Transverse colon (tissue), 4 donors: ENCODE measurements at regions not wholly inside any gene's neighbourhood (a gene's known extent, or its start where the extent isn't known, plus 50 kb on each side); places are given as distances from the start of the nearest gene placed in this dataset.
"Not testable (repeated sequence)": the region's sequence is repeated elsewhere in the genome, so short reads cannot be mapped to it uniquely, and the experiment has no call there.

ENCODE experiments used
- DNase-seq: peaks from one replicate; pipeline ENCODE4 v3.0.0-alpha.2; 2019
- H3K27ac ChIP-seq, 4 donors: fragments of 200-600 bp; sonication (generic); 2 replicates each; pipeline ENCODE4 v1.5.1; 2016 to 2018; ENCODE audit warnings: inconsistent platforms in 4 of 4
- H3K27me3 ChIP-seq: fragments of 200-600 bp; sonication (generic); 2 replicates; pipeline ENCODE4 v1.5.1; 2017; ENCODE audit warnings: inconsistent platforms
- H3K36me3 ChIP-seq, 4 donors: fragments of 200-600 bp; sonication (generic); 2 replicates each; pipeline ENCODE4 v1.5.1; 2017 to 2019; ENCODE audit warnings: inconsistent platforms in 4 of 4
- H3K4me1 ChIP-seq, 4 donors: fragments of 200-600 bp; sonication (generic); 2 replicates each; pipeline ENCODE4 v1.5.1; 2017 to 2020; ENCODE audit warnings: inconsistent platforms in 4 of 4
- H3K4me3 ChIP-seq, 4 donors: fragments of 200-600 bp; sonication (generic); 1 replicate in 1 of 4; 2 replicates in 3 of 4; pipeline versions ENCODE4 v1.5.1 to v1.6.1; 2017 to 2019; ENCODE audit warnings: inconsistent platforms in 4 of 4
- H3K9me3 ChIP-seq, 2 donors: fragments of 200-600 bp; sonication (generic); 2 replicates each; pipeline ENCODE4 v1.5.1; 2017 to 2019; ENCODE audit warnings: inconsistent platforms in 2 of 2
- EP300 ChIP-seq: sonication (generic); formaldehyde crosslinking; IDR thresholded peaks from one replicate; pipeline ENCODE4 v1.6.1; 2017; ENCODE audit warnings: antibody characterized with exemption, low read depth
- POLR2A ChIP-seq: fragments of 450-650 bp; IDR thresholded peaks from one replicate; pipeline ENCODE4 v1.6.1; 2016; ENCODE audit warnings: antibody characterized with exemption, mild to moderate bottlenecking, moderate library complexity
- POLR2AphosphoS5 ChIP-seq, 3 donors: sonication (generic); formaldehyde crosslinking; IDR thresholded peaks; one replicate each; pipeline ENCODE4 v1.6.1; 2016; ENCODE audit warnings: antibody characterized with exemption in 3 of 3
- WGBS, 2 donors: methylation state at CpG; one replicate each; pipeline ENCODE4 v1.1.5; 2018; ENCODE audit warnings: low coverage in 1 of 2; 5-methylcytosine and 5-hydroxymethylcytosine counted together
- in situ Hi-C, 4 donors: fragments of 200-750 bp; cut with MboI; loops; one replicate each; pipeline versions ENCODE4 v1.15.0 to v1.15.1; 2017; ENCODE audit warnings: low sequenced_read_pairs in 3 of 4, low pct_ligation_motif_present in 1 of 4, low pct_unique_long_range_greater_than_20kb in 1 of 4
- intact Hi-C: fragments of 100-400 bp; cut with DNase I; formaldehyde crosslinking; loops from one replicate; pipeline ENCODE4 v1.15.1; 2023; ENCODE audit warnings: low total_unique reads
- TF ChIP-seq, protein P1 (sequence below), 5 experiments: fragments of 200-600 bp in 3 of 5; fragments of 450-650 bp in 2 of 5; sonication (generic) in 3 of 5; IDR thresholded peaks; 1 replicate in 2 of 5; 2 replicates in 3 of 5; pipeline ENCODE4 v1.5.1; 2016 to 2017; ENCODE audit warnings: antibody characterized with exemption in 5 of 5, inconsistent platforms in 3 of 5, mild to moderate bottlenecking in 2 of 5, moderate library complexity in 1 of 5

DNA sequence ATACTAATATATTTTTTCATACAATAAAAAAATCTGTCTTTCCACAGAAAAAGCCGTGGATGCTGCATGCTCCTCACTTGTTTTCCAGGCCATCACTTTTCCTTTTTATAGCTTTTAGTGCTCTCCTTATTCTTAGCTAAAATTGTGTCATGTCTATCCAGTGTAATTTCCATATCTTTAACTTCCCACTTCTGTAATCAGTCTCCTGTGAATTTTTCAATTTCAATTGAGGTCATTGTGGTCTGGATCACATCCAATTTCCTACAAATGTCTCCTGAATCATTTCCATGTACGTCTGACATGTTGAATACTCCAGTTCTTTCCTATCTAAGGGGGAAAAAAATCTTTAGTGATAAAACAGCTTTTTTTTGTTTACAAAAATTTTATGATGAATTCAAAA is 838.2 kb upstream of the B3GALT2 start:
- in situ Hi-C loops, result no loop called here
- no peaks in the 10 kb centered on the region for H3K4me1 ChIP-seq

DNA sequence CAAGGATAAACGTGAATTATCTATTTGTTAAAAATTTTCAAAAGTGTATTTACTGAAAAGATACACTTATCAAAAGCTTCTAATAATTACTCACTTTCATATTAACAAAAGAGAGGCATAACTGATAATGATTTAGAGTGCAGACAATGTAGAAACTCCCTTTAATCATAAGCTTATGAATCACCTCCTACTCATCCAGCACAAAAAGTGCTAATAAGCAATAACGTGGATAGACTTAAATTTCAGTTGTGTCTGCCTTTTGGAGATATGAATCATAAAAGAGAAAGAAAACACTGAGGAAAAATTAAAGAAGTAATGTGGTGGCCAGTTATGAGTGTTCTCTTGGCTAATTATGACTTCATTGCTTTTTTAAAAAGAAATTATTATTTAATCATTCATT is 827.6 kb upstream of the B3GALT2 start:
- H3K4me3 ChIP-seq, result no peak overlapping the region
- TF ChIP-seq POLR2AphosphoS5 (IDR thresholded peaks at IDR 0.05) (no peak), EP300 (no peak), POLR2A (no peak)
- TF ChIP-seq, protein P1, sequence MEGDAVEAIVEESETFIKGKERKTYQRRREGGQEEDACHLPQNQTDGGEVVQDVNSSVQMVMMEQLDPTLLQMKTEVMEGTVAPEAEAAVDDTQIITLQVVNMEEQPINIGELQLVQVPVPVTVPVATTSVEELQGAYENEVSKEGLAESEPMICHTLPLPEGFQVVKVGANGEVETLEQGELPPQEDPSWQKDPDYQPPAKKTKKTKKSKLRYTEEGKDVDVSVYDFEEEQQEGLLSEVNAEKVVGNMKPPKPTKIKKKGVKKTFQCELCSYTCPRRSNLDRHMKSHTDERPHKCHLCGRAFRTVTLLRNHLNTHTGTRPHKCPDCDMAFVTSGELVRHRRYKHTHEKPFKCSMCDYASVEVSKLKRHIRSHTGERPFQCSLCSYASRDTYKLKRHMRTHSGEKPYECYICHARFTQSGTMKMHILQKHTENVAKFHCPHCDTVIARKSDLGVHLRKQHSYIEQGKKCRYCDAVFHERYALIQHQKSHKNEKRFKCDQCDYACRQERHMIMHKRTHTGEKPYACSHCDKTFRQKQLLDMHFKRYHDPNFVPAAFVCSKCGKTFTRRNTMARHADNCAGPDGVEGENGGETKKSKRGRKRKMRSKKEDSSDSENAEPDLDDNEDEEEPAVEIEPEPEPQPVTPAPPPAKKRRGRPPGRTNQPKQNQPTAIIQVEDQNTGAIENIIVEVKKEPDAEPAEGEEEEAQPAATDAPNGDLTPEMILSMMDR (IDR thresholded peaks at IDR 0.05), result no peak
- no peaks in the 10 kb centered on the region for H3K36me3 ChIP-seq
- in situ Hi-C loops, result no loop called here
- H3K4me1 ChIP-seq, result no peaks in the 10 kb centered on the region
- H3K9me3 ChIP-seq, result no peaks in the 10 kb centered on the region
- no peak for DNase-seq
- H3K27me3 ChIP-seq, result no peaks in the 10 kb centered on the region
- H3K27ac ChIP-seq, result no peak overlapping the region
- WGBS, 2 donors, result 65 to 72% methylated on average over 2 of the region's 2 CpGs
- intact Hi-C loops, result no loop called here

More for the DNA sequence above, 838.2 kb upstream of the B3GALT2 start:
- no peak for DNase-seq
- 50 to 56% methylated on average over 2 of the region's 2 CpGs for WGBS, 2 donors
- Histone ChIP-seq H3K27me3 (no peaks in the 10 kb centered on the region), H3K9me3 (no peaks in the 10 kb centered on the region), H3K27ac (no peak overlapping the region), H3K36me3 (no peaks in the 10 kb centered on the region), H3K4me3 (no peak overlapping the region)
- intact Hi-C loops, result no loop called here
- no peak for TF ChIP-seq POLR2A
- no peak for TF ChIP-seq POLR2AphosphoS5 (IDR thresholded peaks at IDR 0.05)
- no peak for TF ChIP-seq EP300
- TF ChIP-seq, protein P1 (IDR thresholded peaks at IDR 0.05), result no peak

GRCh38 chr1:194013561-194013960 is 827.1 kb upstream of the B3GALT2 start:
- intact Hi-C loops (no loop called here), in situ Hi-C loops (no loop called here)
- Histone ChIP-seq H3K36me3 (no peaks in the 10 kb centered on the region), H3K4me1 (no peaks in the 10 kb centered on the region), H3K9me3 (no peaks in the 10 kb centered on the region), H3K27me3 (no peaks in the 10 kb centered on the region), H3K27ac (no peak overlapping the region), H3K4me3 (no peak overlapping the region)
- DNase-seq, result no peak
- 69 to 71% methylated on average over 2 of the region's 2 CpGs for WGBS, 2 donors
- TF ChIP-seq POLR2AphosphoS5 (IDR thresholded peaks at IDR 0.05), result no peak
- TF ChIP-seq EP300, result no peak
- TF ChIP-seq, protein P1 (IDR thresholded peaks at IDR 0.05), result no peak

DNA sequence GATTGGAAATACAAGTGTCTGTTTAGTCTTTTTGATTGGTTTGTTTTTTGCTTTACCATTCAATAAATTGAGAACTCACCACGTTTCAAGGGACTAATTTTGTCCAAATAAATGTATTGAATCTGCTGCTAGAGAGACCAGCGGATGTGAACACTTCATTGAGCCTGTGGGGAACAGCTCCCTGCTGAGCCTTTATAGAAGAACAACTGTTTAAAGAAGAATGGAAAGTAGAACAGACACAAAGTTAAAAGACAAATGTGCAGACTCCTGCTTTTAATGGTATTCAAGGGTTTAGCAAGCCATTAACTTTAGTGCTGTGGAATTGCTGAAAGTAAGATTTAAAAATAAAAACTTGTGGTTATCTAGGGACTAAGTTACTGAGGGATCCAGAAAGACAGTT is 817.7 kb upstream of the B3GALT2 start:
- intact Hi-C loops (no loop called here), in situ Hi-C loops (no loop called here)
- no peaks in the 10 kb centered on the region for H3K36me3 ChIP-seq
- TF ChIP-seq, protein P1 (IDR thresholded peaks at IDR 0.05), result no peak
- TF ChIP-seq POLR2AphosphoS5 (IDR thresholded peaks at IDR 0.05), result no peak
- no peak for TF ChIP-seq POLR2A
- no peak for TF ChIP-seq EP300
- H3K9me3 ChIP-seq, result no peaks in the 10 kb centered on the region
- 47 to 67% methylated on average over 2 of the region's 2 CpGs for WGBS, 2 donors
- H3K4me1 ChIP-seq, result no peaks in the 10 kb centered on the region
- no peak overlapping the region for H3K4me3 ChIP-seq
- no peak for DNase-seq
- H3K27me3 ChIP-seq, result no peaks in the 10 kb centered on the region
- H3K27ac ChIP-seq, result no peak overlapping the region

DNA sequence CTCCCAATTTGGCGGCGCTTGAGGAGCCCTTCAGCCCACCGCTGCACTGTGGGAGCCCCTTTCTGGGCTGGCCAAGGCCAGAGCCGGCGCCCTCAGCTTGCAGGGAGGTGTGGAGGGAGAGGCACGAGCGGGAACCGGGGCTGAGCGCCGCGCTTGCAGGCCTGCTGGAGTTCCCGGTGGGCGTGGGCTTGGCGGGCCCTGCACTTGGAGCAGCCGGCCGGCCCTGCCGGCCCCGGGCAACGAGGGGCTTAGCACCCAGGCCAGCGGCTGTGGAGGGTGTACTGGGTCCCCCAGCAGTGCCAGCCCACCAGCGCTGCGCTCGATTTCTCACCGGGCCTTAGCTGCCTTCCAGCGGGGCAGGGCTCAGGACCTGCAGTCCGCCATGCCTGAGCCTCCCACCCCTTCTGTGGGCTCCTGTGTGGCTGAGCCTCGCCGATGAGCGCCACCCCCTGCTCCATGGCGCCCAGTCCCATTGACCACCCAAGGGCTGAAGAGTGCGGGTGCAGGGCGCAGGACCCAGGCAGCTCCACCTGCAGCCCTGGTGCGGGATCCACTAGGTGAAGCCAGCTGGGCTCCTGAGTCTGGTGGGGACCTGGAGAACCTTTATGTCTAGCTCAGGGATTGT is 815.4 kb upstream of the B3GALT2 start:
- H3K9me3 ChIP-seq, H3K4me3 ChIP-seq, DNase-seq, in situ Hi-C loops, H3K27ac ChIP-seq, H3K27me3 ChIP-seq, H3K4me1 ChIP-seq, H3K36me3 ChIP-seq, intact Hi-C loops: not testable (repeated sequence)
- WGBS, 2 donors, result 94% methylated on average over 22 of the region's 33 CpGs; no CpG with 5 or more reads in 1 of the 2 donors
